IPS DF 6.9 (cell line): ENCODE measurements at regions not wholly inside any gene's neighbourhood (a gene's known extent, or its start where the extent isn't known, plus 50 kb on each side); places are given as distances from the start of the nearest gene placed in this dataset.

Experiments used
- DNase-seq: peaks from one replicate; pipeline ENCODE4 v3.0.0-alpha.2; 2013; ENCODE audit warnings: low read depth, low spot score
- H3K27ac ChIP-seq: one replicate; pipeline ENCODE4 v1.5.1; 2013; ENCODE audit warnings: low read length, control low read depth
- H3K27me3 ChIP-seq: 2 replicates; pipeline ENCODE4 v1.6.1; 2013; ENCODE audit warnings: mild to moderate bottlenecking, low read length; ENCODE audit not compliant: control insufficient read depth, insufficient read depth
- H3K36me3 ChIP-seq: 2 replicates; pipeline ENCODE4 v1.6.1; 2013; ENCODE audit warnings: low read length; ENCODE audit not compliant: control insufficient read depth, insufficient read depth
- H3K4me1 ChIP-seq: 2 replicates; pipeline ENCODE4 v1.6.1; 2013; ENCODE audit warnings: low read length; ENCODE audit not compliant: control insufficient read depth, insufficient read depth
- H3K4me3 ChIP-seq: 2 replicates; pipeline ENCODE4 v1.5.1; 2013; ENCODE audit warnings: mild to moderate bottlenecking, low read length
- H3K9me3 ChIP-seq: 2 replicates; pipeline ENCODE4 v1.6.1; 2013; ENCODE audit warnings: low read length, inconsistent platforms; ENCODE audit not compliant: control insufficient read depth, insufficient read depth
- WGBS: extraction: QIAGEN DNeasy Blood & Tissue Kit; methylation state at CpG from one replicate; pipeline ENCODE4 v1.1.7; 2013; ENCODE audit warnings: mixed read lengths, missing lambda C conversion rate; ENCODE audit not compliant: insufficient read length, insufficient coverage; 5-methylcytosine and 5-hydroxymethylcytosine counted together

- H3K27me3 ChIP-seq, result no peaks in the 10 kb centered on the region
- no peaks in the 10 kb centered on the region for H3K36me3 ChIP-seq
- no CpG with 5 or more reads among the region's 5 CpGs for WGBS
Observed at GRCh38 chr2:40043641-40044040, 264.6 kb upstream of the THUMPD2 start.

GRCh38 chr2:40043191-40043590 lies 264.1 kb upstream of the THUMPD2 start:
- Histone ChIP-seq H3K4me3 (no peak overlapping the region), H3K4me1 (no peaks in the 10 kb centered on the region; the same call in 1 of the 2 replicates), H3K36me3 (no peaks in the 10 kb centered on the region), H3K27me3 (no peaks in the 10 kb centered on the region), H3K9me3 (no peaks in the 10 kb centered on the region), H3K27ac (no peak overlapping the region)
- no peak for DNase-seq
- WGBS, result no CpG with 5 or more reads among the region's 4 CpGs

More at GRCh38 chr2:40043641-40044040, 264.6 kb upstream of the THUMPD2 start:
- Histone ChIP-seq H3K9me3 (no peaks in the 10 kb centered on the region), H3K4me1 (no peaks in the 10 kb centered on the region; the same call in 1 of the 2 replicates), H3K27ac (no peak overlapping the region), H3K4me3 (no peak overlapping the region)
- DNase-seq, result no peak

GRCh38 chr2:40041422-40042382 lies 262.6 kb upstream of the THUMPD2 start:
- Histone ChIP-seq H3K27ac (no peak overlapping the region), H3K36me3 (no peaks in the 10 kb centered on the region), H3K27me3 (no peaks in the 10 kb centered on the region), H3K9me3 (no peaks in the 10 kb centered on the region), H3K4me3 (no peak overlapping the region), H3K4me1 (no peaks in the 10 kb centered on the region; the same call in 1 of the 2 replicates)
- DNase-seq, result no peak
- no CpG with 5 or more reads among the region's 6 CpGs for WGBS

GRCh38 chr2:40039549-40039948 lies 260.5 kb upstream of the THUMPD2 start:
- no peaks in the 10 kb centered on the region for H3K36me3 ChIP-seq
- no peak overlapping the region for H3K27ac ChIP-seq
- H3K9me3 ChIP-seq, result no peaks in the 10 kb centered on the region
- no peak overlapping the region for H3K4me3 ChIP-seq
- H3K27me3 ChIP-seq, result no peaks in the 10 kb centered on the region
- DNase-seq, result no peak
- no peaks in the 10 kb centered on the region; the same call in 1 of the 2 replicates for H3K4me1 ChIP-seq

- no CpG with 5 or more reads among the region's 4 CpGs for WGBS
- Histone ChIP-seq H3K27ac (no peak overlapping the region), H3K27me3 (no peaks in the 10 kb centered on the region), H3K9me3 (no peaks in the 10 kb centered on the region), H3K36me3 (no peaks in the 10 kb centered on the region), H3K4me3 (no peak overlapping the region), H3K4me1 (no peaks in the 10 kb centered on the region; the same call in 1 of the 2 replicates)
- DNase-seq, result no peak
Observed at GRCh38 chr2:40038646-40039045, 259.6 kb upstream of the THUMPD2 start.

- no peak for DNase-seq
- Histone ChIP-seq H3K4me1 (no peaks in the 10 kb centered on the region), H3K36me3 (no peaks in the 10 kb centered on the region), H3K27ac (no peak overlapping the region), H3K9me3 (no peaks in the 10 kb centered on the region), H3K4me3 (no peak overlapping the region), H3K27me3 (no peaks in the 10 kb centered on the region)
- WGBS, result no CpG with 5 or more reads among the region's 7 CpGs
Observed at GRCh38 chr2:40037303-40037702, 258.2 kb upstream of the THUMPD2 start.

- Histone ChIP-seq H3K4me3 (no peak overlapping the region), H3K36me3 (no peaks in the 10 kb centered on the region), H3K27ac (no peak overlapping the region), H3K9me3 (no peaks in the 10 kb centered on the region), H3K4me1 (no peaks in the 10 kb centered on the region), H3K27me3 (no peaks in the 10 kb centered on the region)
- no peak for DNase-seq
- no CpG with 5 or more reads among the region's 2 CpGs for WGBS
Observed at GRCh38 chr2:40036241-40036640, 257.2 kb upstream of the THUMPD2 start.

- no peaks in the 10 kb centered on the region for H3K4me1 ChIP-seq
Observed at GRCh38 chr2:40034801-40035200, 255.7 kb upstream of the THUMPD2 start.

GRCh38 chr2:40034198-40034597 lies 255.1 kb upstream of the THUMPD2 start:
- Histone ChIP-seq H3K36me3 (no peaks in the 10 kb centered on the region), H3K27ac (no peak overlapping the region), H3K4me1 (no peaks in the 10 kb centered on the region), H3K27me3 (no peaks in the 10 kb centered on the region), H3K4me3 (no peak overlapping the region), H3K9me3 (no peaks in the 10 kb centered on the region)
- DNase-seq, result no peak
- no CpG with 5 or more reads among the region's 3 CpGs for whole genome bisulfite sequencing

More at GRCh38 chr2:40034801-40035200, 255.7 kb upstream of the THUMPD2 start:
- Histone ChIP-seq H3K27ac (no peak overlapping the region), H3K36me3 (no peaks in the 10 kb centered on the region), H3K4me3 (no peak overlapping the region), H3K27me3 (no peaks in the 10 kb centered on the region), H3K9me3 (no peaks in the 10 kb centered on the region)
- no peak for DNase-seq

- no peak overlapping the region for H3K4me3 ChIP-seq
- no peak overlapping the region for H3K27ac ChIP-seq
- no peaks in the 10 kb centered on the region for H3K27me3 ChIP-seq
- no peaks in the 10 kb centered on the region for H3K9me3 ChIP-seq
- WGBS, result no CpG with 5 or more reads among the region's 4 CpGs
- DNase-seq, result no peak
- no peaks in the 10 kb centered on the region for H3K36me3 ChIP-seq
- no peaks in the 10 kb centered on the region for H3K4me1 ChIP-seq
Observed at GRCh38 chr2:40033781-40034180, 254.7 kb upstream of the THUMPD2 start.
